T-helper 1 cell treated with Interleukin-12 subunit alpha and Interleukin-12 subunit beta and Interleukin-4 antibody, amounts not matched to agents 30 ng/mL and 1 ng/mL, for 36 hours (primary cell): ENCODE measurements at regions not wholly inside any gene's neighbourhood (a gene's known extent, or its start where the extent isn't known, plus 50 kb on each side); places are given as distances from the start of the nearest gene placed in this dataset.

Experiments used
- intact Hi-C: fragments of 100-400 bp; cut with micrococcal nuclease; formaldehyde crosslinking; loops from one replicate; pipeline ENCODE4 v1.15.1; 2024

- intact Hi-C loops: no loop called here
These were observed 85.8 kb upstream of the NELL2 start for GRCh38 chr12:44961887-44962286.

GRCh38 chr12:44960856-44961255 lies 84.7 kb upstream of the NELL2 start:
- intact Hi-C loops: no loop called here

GRCh38 chr12:44960423-44960822 lies 84.3 kb upstream of the NELL2 start:
- intact Hi-C loops: no loop called here

GRCh38 chr12:44947163-44947562 lies 71.0 kb upstream of the NELL2 start:
- intact Hi-C loops: no loop called here

GRCh38 chr12:44942714-44943113 lies 66.6 kb upstream of the NELL2 start:
- intact Hi-C loops: no loop called here

DNA sequence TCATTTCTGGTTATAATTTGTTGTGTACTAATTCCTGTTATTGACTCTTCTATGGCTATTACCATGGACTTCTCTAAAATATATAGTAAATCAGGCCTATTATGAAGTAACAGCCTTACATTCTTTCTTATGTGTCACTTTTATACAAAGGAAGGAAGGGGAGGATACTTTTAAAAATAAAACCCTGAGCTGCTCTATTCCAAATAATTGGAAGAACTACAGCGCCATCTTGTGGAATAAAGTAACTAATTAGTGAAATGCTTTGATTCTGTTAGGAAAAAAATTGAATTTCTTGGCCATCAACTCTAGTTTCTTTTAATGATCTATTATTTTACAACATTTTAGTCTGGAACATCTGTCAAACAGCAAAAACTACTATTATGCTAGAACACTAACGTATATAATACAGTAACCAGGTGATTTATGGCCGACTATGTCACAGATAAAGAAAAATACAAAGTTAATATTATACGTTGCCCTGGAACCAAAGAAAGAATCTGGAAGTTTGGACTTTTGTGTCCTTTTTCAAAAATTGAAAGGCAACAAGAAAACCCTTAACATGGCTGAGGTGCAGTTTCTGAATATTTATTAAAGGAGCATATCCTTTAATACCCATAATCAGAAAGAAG lies 55.0 kb upstream of the NELL2 start:
- intact Hi-C loops: loop anchor here (1.0 to 2.0 kb wide), 6 partner anchors 54 to 974 kb away; partner anchors contain the start of gene NELL2

GRCh38 chr12:44929236-44929885 lies 53.2 kb upstream of the NELL2 start:
- intact Hi-C loops: no loop called here
